NCI-H2171 (cell line): ENCODE measurements at regions not wholly inside any gene's neighbourhood (a gene's known extent, or its start where the extent isn't known, plus 50 kb on each side); places are given as distances from the start of the nearest gene placed in this dataset.

Source experiments
- DNase-seq: peaks from one replicate; lab custom pipeline; 2025; lab: John Stamatoyannopoulos, UW

DNA sequence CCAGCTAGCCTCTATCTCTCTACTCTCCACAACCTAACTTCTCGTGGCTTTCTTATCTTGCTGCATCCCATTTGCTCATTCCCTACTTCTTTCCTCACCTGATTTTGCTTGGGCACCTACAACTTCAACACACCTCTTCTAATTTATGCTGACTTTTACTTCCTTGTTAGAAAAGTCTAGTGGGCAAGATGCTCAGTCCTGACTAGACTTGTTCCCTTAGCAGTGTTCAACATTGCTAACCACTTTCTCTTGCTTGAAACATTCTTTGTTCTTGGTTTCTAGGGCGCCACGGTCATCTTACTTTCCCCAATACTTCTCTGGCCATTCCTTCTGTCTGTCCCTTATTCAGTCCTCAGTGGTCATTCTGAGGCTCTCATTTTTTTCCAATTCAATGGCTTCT lies 454.7 kb upstream of the CWC22 start:
- DNase-seq = no peak

DNA sequence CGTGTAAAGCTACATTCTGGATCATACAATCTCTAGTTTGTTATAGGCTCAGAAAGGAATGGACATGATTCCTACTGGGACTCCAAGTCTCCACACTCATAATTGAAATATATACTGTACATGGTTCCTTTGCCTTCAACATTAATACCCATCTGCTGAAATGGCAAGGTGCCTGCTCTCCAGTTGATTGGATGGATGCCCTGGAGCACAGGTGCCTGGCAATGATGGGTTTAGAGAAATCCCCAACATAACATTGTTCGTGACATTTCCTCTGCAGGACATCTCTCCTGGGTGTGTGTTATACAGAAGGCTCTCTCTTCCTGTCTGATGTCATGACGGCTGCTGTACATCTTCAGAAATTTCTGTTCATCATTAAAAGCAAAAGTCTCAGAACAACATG lies 449.7 kb upstream of the CWC22 start:
- DNase-seq = peak; percentile 40

DNA sequence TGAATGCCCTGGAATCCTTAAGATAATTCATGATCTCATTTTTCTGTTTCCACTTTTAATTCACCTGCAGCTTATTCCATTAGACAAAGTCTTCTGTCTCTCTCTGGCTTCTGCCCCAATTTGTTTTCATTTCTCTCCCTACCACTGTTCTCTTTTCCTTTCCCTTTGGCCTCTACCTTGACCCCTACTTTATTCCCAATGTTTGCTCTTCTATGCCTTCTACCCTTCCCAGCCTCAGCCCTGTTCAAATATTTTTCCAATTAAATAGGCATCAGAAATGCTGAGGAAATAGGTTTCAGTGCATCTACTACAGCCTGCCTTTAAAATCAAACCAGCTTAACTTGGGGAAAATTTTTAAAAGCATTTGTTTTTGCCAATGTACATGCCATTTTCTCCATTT lies 443.7 kb upstream of the CWC22 start:
- no peak for DNase-seq

DNA sequence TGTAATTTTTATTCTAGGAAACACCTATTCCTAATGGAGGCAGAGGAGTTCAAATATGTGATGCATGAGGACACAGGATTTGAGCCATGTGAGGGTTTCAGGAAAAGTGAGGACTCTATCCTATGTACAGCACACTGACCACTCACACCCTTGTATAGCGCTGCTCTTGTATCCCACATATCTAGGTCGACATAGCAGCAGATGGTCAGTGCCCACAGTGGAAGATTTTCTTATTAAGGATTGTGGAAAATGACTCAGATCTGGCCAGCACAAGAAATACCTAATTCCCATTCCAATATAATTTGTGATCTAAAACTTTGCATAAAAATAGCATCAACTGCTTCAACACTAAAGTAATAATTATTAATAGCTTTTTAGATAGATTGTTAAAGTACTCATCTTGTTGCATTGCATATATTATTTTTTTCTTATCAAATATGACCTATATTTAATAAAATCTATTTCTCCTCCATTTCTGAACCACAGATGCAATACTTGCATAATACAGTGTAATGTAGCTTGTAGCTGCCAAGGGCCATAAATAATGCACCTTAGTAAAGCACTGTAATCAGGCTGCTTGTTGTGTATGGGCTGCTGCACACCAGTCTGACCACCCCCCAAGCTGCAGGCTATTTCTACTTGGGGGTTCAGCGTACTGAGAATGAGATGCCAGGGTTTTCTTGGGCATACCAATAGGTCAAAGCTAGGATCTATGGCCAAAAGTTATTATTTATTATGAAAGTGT lies 442.2 kb upstream of the CWC22 start:
- no peak for DNase-seq

DNA sequence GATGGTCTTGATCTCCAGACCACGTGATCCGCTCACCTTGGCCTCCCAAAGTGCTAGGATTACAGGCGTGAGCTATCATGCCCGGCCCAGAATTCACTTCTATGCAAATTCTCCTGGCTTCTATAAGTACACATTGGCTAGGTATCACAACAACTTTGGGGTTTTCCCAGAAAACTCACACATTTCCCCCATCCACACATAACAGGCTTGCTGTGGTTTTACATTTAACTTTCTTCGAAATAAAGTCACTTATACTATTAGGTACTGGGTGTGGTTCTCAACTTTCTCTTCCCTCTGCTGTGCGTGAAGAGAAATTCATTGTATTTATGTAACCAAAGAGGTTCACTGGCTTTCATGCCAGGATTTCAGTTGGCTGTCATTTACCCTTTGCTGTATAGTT lies 439.4 kb upstream of the CWC22 start:
- DNase-seq = no peak

DNA sequence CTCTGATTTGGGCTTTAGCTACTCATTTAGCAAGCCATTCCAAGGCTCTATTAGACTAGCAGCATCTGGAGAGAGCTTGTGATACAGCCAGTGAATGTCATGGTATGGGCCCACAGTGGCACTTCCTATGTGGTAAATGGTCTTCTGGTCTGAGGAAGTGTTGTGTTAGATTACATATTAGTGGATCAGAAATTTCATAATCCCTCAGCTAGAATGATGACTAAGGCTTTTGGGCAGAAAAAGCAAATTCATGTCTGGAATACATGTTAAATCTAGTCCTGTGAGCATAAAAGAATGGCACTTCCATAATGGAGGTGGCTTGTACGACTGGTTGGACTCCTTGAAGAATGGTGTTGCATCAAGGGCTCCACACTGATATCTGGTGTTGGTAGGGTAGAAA lies 436.8 kb upstream of the CWC22 start:
- DNase-seq = no peak

DNA sequence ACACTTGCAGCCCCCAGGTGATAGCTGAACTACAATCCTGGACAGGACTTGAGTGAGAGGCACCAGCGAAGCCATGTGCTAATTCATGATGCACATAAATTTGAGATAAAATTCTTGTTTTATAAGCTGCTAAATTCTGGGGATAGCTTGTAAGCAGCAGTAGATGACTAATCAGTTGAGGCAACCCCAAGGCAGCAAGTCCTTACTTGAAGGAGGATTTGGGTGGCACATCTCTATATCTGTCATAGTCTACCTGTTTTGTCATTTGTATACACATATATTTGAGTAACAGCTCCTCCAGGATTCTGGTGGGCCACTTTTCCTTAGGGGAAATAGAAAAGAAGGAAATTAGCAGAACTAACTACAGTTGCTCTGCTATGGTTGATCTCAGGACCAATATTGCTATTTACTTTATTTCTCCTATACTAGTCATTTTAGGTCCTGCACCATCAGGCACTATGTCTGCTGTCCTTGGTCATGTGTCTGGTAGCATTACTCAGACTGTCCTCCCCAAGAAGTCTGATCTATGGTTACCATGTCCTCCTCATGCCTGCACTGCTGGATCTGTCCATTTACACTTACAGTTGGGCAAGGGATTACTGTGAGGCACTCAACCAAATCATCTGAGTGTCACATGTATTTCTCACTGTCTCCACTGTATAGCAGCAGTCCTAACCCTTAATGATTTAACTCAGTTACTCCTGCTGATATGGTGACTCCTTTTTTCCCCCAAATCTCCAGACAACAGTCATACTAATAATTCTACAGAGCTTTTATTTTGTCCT lies 436.0 kb upstream of the CWC22 start:
- no peak for DNase-seq

DNA sequence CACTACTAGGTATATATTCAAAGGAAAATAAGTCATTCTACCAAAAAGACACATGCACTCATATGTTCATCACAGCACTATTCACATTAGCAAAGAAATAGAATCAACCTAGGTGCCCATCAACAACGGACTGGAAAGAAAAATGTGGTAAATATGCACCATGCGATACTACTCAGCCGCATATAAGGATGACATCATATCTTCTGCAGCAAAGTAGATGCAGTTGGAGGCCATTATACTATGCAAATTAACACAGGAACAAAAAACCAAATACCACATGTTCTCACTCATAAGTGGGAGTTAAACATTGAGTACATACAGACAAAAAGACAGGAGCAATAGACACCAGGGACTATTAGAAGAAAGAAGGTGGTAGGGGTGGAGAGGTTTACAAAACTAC lies 412.1 kb upstream of the CWC22 start:
- DNase-seq = no peak

DNA sequence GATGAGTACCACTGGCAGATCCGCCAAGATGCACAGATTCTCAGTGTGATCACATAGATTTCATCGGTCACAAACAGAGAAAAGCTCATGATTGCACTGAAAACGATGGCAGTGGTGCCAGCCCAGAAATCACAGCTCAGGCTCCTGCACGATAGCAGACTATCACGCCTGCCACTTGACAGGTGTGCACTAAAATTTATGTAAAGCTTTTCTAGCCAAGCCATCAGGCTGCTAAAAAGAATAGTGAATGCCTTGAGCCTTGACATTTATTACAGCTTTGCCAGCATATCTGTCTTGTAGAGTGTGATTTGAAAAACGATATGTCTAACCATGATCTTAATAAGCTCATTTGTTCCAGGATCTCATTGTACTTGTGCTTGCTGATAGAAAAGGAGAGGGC lies 409.5 kb upstream of the CWC22 start:
- DNase-seq = no peak

DNA sequence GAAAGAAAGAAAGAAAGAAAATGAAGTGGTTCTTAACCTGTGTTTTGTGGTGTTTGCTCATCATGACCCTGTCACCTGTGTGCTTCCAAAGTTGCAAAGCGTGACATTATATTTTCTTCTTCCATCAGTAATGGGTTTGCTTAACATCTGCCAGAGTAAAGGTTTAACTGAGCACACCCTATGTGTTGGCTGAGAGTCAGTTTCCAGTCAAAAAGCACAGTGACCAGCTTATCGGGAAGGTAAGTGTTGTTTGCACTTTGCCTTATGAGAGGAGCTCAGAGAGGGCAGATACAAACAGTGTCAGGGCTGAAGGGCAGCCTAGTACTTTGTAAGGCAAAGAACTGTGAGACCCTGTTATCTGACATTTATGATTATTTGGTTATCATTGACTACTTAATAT lies 406.2 kb upstream of the CWC22 start:
- DNase-seq = no peak

DNA sequence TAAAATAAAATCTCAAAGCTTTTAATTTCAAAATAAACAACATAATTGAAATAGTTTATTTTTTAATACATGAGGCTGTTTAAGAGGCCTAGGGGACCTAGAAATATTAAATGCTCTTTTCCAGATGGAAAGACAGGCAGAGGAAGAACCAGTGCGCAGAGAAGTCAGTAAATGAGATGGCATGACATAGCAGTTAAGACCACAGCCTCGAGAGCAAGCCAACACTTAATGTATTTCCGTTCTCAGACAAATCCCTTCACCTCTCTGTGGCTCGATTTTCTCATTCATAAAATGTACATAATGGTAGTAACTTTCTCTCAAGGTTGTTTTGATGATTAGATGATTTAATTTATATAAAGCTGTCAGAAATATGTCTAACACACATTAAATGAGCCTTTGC lies 405.1 kb upstream of the CWC22 start:
- no peak for DNase-seq

DNA sequence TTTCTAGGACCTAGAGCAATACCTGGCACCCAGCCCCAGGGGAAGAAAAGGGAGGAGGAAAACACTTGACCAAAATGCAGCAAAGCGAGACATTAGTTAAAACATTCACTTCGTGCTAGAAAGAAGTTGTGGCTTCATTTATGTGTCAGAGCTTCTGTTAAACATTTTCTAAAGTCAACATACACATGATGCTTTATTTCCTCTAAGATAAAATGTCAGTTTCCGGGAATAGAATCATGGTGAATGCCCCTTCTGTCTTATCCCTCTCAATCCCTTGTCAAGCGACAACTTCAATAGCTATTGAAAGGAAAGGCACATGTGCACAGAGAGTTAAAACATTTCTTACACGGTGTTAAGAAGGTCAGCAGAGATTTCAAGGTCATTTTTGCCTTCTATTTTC lies 404.6 kb upstream of the CWC22 start:
- no peak for DNase-seq

DNA sequence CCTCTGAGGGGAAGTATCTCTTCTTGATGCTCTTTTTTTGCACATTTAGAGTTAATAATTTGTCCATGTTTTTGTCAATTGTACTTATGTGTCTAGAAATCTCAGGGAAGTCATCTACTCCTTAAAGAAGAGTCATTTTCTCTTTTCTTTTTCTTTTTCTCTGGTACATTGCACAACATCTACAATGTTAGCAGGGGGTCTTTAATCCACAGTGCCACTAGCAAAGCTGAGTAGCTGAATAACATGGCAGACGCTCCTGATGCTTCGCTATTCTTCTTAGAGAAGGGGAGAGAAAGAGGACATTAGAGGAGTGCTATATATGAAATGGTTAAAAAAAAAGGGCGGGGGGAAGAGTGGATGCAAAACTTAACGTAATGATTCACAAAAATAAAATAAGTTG lies 399.6 kb upstream of the CWC22 start:
- no peak for DNase-seq

DNA sequence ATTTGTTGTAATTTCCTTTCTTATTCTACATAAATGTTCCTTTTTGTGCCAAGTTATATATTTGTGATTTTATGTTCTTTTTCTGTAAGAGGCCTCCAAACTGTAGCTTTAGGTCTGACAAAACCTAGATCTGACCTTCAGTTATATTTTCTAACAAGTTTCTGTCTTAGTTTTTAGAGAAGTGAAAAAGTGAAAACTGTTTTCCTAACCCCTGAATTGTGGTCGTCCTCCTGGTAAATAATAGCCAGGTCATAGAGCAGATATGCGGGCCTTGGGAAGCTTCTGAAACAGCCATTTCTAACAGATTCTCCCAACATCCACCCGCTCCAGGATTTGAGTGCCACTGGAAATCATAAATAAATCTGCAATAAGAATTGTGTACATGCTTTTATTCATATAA lies 398.4 kb upstream of the CWC22 start:
- DNase-seq = no peak

DNA sequence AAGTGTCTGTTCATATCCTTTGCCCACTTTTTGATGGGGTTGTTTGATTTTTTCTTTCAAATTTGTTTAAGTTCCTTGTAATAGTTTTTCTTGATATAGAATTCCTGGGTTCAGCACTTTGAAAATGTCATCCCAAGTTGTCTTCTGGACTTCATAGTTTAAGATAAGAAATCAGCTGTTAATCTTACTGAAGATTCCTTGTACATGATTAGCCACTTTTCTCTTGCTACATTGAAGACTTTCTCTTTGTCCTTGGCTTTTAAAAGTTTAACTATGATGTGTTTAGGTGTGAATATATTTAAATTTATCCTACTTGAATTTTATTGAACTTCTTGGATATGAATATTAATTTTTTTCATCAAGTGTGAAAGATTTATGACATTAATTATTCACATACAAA lies 387.2 kb upstream of the CWC22 start:
- DNase-seq = no peak

DNA sequence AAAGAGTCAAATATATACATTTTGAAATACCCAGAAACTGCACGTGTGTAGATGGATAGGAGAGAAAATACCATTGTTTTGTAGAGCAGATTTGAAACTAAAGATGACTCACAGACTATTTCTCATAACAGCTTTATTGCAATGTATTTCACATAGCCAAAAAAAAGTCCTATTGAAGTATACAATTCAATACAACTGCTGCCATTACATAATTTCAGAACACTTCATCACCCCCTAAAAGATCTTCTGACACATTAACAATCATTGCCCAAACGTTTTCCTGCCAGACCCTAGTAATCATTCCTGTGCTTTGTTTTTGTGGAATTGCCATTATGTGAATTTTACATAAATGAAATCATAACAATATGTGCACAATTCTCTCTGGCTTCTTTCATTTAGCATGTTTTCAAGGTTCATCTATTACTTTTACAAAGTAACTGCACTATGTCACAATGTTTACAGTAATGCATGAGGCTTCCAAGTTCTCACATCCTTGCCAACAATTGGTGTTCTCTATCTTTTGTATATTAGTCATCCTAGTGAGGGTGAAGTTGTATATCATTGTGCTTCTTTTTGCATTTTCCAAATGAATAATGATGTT lies 378.6 kb upstream of the CWC22 start:
- no peak for DNase-seq

DNA sequence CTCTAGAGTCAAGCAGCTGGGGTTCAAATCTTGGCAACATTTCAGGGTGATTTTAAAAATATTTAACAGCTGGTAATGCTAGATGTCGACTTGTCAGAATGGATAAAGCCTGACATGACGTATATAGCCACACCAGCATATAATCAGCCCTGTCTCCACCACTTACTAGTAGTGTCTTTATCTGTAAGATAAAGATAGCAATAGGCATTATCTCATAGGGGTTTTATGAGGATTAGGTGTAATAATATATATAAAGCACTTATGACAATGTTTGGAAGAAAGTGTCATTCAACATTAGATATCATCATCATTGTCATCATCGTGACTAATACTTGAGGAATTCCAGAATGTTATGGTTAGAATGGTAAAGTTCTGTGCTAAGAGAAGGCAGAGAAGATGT lies 369.0 kb upstream of the CWC22 start:
- DNase-seq = no peak

DNA sequence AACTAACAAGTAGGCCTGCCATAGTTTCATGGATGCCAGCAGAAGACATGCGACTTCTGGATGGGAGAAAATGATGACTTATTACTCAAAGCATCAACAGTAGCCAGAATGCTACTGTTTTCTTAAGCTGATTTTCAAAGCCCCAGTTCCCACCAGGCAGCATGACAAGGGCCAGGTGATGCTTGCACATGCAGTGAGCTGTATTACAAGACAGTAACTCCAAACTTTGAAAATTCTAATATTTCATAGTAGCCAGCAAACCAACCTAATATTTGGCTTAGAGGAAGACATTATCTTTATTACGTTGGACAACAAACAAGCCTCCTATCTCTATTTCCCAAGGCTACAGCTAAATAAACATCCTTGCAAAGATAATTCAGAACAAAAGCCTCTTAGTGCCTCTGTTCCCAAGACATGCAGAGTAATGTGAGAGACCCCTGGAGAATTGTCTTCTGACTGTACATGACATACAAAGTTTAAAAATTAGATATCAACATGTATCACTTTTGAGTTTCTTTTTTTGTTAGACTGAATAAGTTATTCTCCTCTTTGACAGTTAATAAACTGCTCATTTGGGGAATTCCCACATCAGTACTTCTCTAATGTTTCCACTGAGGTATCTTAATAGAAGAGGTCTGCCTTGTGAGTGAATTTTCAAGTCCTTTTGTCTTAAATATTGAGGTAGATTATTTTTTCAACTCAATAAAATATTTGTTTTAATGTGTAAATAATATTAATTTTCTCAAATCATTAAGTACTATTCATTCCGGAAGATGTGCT lies 367.6 kb upstream of the CWC22 start:
- DNase-seq = no peak

DNA sequence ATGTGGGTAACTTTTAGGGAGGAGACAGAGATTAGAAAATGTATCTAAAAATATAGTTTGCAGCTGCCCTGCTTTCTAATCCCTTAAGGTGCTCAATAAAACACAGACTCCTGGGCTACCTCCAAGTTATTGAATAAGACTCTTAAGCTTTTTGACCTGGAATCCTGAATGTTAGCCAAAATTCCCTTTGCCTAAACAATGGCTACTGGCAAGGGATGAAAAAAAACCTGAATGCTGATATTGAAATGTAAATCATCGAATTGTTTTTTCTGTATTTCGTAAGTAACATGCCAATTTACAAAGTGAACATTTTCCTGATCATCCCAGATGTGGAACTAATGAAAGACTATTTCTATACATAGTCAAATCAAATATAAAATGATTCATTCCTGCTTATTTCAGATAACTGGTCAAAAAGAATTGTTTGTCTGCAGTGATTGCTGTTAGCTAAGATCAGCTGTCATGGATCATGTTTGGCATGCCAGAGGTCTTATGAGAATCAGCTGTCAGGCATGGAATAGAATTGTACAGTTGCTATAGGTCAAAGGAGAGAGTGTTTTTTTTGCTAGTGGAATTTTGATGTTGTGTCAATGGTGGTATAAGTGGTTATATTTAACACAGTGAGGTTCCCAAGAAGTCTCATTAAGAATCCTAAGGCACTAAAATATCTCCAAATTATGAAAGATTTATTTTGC lies 363.6 kb upstream of the CWC22 start:
- no peak for DNase-seq

DNA sequence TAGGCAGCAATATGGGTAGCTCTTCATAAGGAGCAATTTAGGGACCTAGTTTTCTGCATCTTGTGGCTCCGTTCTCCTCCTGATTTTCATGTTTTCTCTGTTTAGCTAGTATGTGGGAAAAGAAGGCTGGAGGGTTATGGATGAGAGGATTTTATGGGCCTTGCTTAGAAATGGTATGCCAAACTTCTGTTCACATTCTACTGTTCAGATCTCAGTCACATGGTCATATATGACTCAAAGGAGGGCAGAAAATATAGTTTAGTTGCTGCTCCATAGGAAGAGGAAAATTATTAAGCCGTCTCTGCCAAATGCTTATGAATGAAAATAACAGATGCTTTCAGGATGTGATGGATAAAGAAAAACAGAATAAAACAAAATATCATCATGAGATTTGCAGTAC lies 361.8 kb upstream of the CWC22 start:
- no peak for DNase-seq

DNA sequence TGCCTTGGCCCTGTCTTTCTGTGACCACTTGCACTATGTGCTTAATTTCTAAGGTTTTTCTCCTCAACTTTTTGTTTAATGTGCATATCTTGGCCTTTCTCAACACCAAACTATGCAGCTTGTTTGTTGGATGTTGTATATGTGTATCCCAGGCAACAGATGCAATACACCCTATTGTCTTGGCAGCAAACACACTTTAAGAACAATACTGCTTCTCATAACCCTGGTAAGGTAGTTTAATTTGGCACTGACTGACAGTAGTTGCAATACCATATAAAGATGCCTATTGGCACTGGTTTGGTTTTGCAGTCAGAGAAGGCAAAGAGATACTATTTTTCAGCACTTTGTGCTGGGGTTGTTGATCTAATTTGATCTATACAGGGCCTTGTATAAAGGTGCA lies 360.7 kb upstream of the CWC22 start:
- DNase-seq = no peak

DNA sequence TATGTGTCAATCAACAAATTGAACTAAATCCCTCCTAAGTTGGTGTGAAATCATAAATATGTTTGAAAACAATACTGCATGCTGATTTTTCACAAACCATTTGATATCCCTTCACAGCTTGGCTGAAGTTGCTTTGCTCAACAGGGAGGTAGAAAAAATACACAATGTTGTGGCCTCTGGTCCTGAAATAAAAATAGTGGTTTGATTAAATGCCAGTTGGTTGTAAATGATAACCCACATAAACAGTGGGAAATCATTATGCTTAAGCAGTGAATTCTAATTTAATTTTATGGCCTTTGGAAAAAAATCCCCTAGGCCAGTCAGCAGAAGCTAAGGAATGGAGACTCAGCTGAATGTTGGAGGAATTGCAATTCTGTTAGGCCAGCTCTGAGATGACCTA lies 359.4 kb upstream of the CWC22 start:
- no peak for DNase-seq
